ENCODE measurements at regions not wholly inside any gene's neighbourhood (a gene's known extent, or its start where the extent isn't known, plus 50 kb on each side); places are given as distances from the start of the nearest gene placed in this dataset.

DNA sequence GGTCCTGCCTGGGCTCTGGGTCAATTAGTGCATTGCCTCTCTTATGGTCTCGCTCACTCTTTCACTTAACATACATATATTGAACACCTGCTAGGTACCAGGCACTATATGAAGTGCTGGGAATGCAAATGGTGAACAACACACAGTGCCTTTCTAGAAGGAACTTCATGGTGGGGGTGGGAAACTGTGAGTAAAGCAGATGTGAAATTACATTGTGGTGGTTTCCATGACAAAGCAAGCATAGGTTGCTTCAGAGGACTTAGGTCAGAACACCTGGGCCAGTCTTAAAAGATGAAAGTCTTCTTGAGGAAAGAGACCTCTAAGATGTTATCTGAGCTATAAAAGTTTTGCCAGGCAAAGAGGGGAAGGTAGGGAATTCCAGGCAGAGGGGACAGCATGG is 231.3 kb downstream of the BUD13 start:
- intact Hi-C loops (cut with micrococcal nuclease), result no loop called here
- H3K4me1 Mint-ChIP-seq (ENCODE audit: low read depth), result no peaks in the 10 kb centered on the region
- H3K9me3 Mint-ChIP-seq, result no peaks in the 10 kb centered on the region
- H3K27ac Mint-ChIP-seq, result no peak overlapping the region
- no peaks in the 10 kb centered on the region for H3K27me3 Mint-ChIP-seq
- no peaks in the 10 kb centered on the region for H3K36me3 Mint-ChIP-seq (ENCODE audit: low read depth)
- no peak overlapping the region for H3K4me3 Mint-ChIP-seq

DNA sequence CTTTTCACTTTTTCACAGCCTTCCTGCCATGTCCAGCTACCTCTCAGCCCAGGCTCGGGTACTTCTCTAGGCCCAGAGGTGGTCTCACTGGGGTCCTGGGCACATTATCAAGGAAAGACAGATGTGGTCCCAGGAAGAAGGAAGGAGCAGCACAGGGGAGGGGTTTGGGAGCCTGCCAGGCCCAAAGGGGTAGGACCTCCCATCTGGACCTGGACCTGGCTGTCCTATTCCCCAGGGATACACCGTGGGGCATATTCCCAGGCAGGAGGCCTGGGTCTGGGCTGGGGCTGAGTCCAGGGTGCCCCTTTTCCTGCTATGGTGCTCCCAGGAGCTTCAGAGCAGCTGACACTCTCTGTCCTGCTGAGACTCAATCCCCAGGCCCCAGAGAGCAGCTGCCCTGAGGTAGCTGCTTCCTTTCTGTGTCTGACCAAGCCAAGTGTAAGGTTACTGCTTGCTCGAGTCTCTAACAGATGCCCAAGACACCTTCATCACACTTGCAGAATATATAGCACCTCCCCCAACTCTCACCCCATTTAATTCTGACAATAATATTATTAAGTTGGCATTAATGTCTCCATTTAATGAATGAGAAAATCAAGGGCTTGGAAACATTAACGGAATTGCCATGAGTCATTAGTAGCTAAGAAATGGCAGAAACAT is 232.0 kb downstream of the BUD13 start:
- no peaks in the 10 kb centered on the region for H3K4me1 Mint-ChIP-seq (ENCODE audit: low read depth)
- no peak overlapping the region for H3K27ac Mint-ChIP-seq
- H3K4me3 Mint-ChIP-seq, result no peak overlapping the region
- no peaks in the 10 kb centered on the region for H3K36me3 Mint-ChIP-seq (ENCODE audit: low read depth)
- H3K27me3 Mint-ChIP-seq, result peaks cover 5% of the 10 kb centered on the region
- H3K9me3 Mint-ChIP-seq, result no peaks in the 10 kb centered on the region
- intact Hi-C loops (cut with micrococcal nuclease), result no loop called here

GRCh38 chr11:116539836-116540418 is 232.9 kb downstream of the BUD13 start:
- Mint-ChIP-seq H3K4me3 (no peak overlapping the region), H3K4me1 (ENCODE audit: low read depth) (no peaks in the 10 kb centered on the region), H3K9me3 (no peaks in the 10 kb centered on the region), H3K27ac (no peak overlapping the region), H3K27me3 (peaks cover 7% of the 10 kb centered on the region), H3K36me3 (ENCODE audit: low read depth) (no peaks in the 10 kb centered on the region)
- intact Hi-C loops (cut with micrococcal nuclease), result no loop called here

GRCh38 chr11:116539211-116539610 is 233.6 kb downstream of the BUD13 start:
- H3K4me1 Mint-ChIP-seq (ENCODE audit: low read depth), result no peaks in the 10 kb centered on the region
- H3K9me3 Mint-ChIP-seq, result no peaks in the 10 kb centered on the region
- no peak overlapping the region for H3K4me3 Mint-ChIP-seq
- intact Hi-C loops (cut with micrococcal nuclease), result no loop called here
- H3K27me3 Mint-ChIP-seq, result peaks cover 12% of the 10 kb centered on the region
- H3K27ac Mint-ChIP-seq, result no peak overlapping the region
- no peaks in the 10 kb centered on the region for H3K36me3 Mint-ChIP-seq (ENCODE audit: low read depth)

- H3K4me3 Mint-ChIP-seq, result no peak overlapping the region
These were observed 234.1 kb downstream of the BUD13 start for GRCh38 chr11:116538677-116539076.

GRCh38 chr11:116537709-116538108 is 235.1 kb downstream of the BUD13 start:
- intact Hi-C loops (cut with micrococcal nuclease), result no loop called here
- peaks cover 20% of the 10 kb centered on the region for H3K27me3 Mint-ChIP-seq
- no peaks in the 10 kb centered on the region for H3K9me3 Mint-ChIP-seq
- H3K4me3 Mint-ChIP-seq, result no peak overlapping the region
- no peak overlapping the region for H3K27ac Mint-ChIP-seq
- H3K36me3 Mint-ChIP-seq (ENCODE audit: low read depth), result no peaks in the 10 kb centered on the region
- H3K4me1 Mint-ChIP-seq (ENCODE audit: low read depth), result no peaks in the 10 kb centered on the region

More at GRCh38 chr11:116538677-116539076, 234.1 kb downstream of the BUD13 start:
- Mint-ChIP-seq H3K27me3 (peaks cover 15% of the 10 kb centered on the region), H3K4me1 (ENCODE audit: low read depth) (no peaks in the 10 kb centered on the region), H3K9me3 (no peaks in the 10 kb centered on the region), H3K27ac (no peak overlapping the region), H3K36me3 (ENCODE audit: low read depth) (no peaks in the 10 kb centered on the region)
- intact Hi-C loops (cut with micrococcal nuclease), result no loop called here

- H3K27ac Mint-ChIP-seq, result no peak overlapping the region
- peaks cover 20% of the 10 kb centered on the region for H3K27me3 Mint-ChIP-seq
- H3K9me3 Mint-ChIP-seq, result no peaks in the 10 kb centered on the region
- H3K36me3 Mint-ChIP-seq (ENCODE audit: low read depth), result no peaks in the 10 kb centered on the region
- H3K4me1 Mint-ChIP-seq (ENCODE audit: low read depth), result no peaks in the 10 kb centered on the region
- intact Hi-C loops (cut with micrococcal nuclease), result no loop called here
- H3K4me3 Mint-ChIP-seq, result no peak overlapping the region
These were observed 235.7 kb downstream of the BUD13 start for GRCh38 chr11:116537121-116537520.

DNA sequence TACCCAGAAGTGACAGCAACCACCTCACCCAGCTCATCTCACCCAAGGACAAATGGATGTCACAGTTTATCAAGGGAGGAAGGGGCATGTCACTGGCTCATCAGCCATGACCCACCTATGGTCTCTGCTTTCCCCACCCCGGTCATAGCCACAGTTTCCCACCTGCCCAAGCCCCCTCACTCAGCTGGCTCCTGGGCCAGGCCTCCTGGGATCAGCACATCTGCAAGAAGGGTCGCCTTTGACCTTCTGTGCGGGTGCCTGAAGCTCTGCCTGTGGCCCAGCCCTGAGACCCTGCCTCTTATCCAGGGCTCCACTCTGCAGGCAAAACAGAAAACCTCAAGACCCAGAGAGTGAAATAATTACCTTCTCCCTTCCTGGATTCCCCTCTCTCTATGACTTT is 236.4 kb downstream of the BUD13 start:
- Mint-ChIP-seq H3K4me1 (ENCODE audit: low read depth) (no peaks in the 10 kb centered on the region), H3K36me3 (ENCODE audit: low read depth) (no peaks in the 10 kb centered on the region), H3K9me3 (no peaks in the 10 kb centered on the region), H3K4me3 (no peak overlapping the region), H3K27ac (no peak overlapping the region), H3K27me3 (peaks cover 20% of the 10 kb centered on the region)
- intact Hi-C loops (cut with micrococcal nuclease), result no loop called here

DNA sequence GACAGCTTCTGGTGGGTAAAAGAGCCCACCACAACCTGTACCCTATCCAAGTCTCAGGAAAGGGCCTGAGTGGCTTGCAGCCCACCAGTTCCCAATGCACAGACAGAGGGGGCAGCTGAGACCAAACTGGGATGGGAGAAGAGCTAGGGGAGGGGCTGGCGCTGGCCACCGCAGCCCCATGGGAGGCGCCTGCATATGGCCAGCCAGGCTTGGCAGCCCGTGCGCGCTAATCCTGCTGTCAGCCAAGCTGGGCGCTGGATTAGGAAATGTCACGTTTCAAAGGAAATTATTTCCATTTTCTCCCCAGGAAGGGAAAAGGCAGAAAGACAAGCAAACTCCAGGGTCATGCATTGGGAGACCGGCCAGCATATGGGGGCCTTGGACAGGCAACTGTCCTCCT is 236.8 kb downstream of the BUD13 start:
- Mint-ChIP-seq H3K27me3 (peaks cover 20% of the 10 kb centered on the region), H3K27ac (no peak overlapping the region), H3K4me1 (ENCODE audit: low read depth) (no peaks in the 10 kb centered on the region), H3K4me3 (no peak overlapping the region), H3K9me3 (peaks cover under 1% of the 10 kb centered on the region), H3K36me3 (ENCODE audit: low read depth) (no peaks in the 10 kb centered on the region)
- intact Hi-C loops (cut with micrococcal nuclease), result no loop called here

GRCh38 chr11:116535120-116535519 is 237.7 kb downstream of the BUD13 start:
- intact Hi-C loops (cut with micrococcal nuclease), result no loop called here

DNA sequence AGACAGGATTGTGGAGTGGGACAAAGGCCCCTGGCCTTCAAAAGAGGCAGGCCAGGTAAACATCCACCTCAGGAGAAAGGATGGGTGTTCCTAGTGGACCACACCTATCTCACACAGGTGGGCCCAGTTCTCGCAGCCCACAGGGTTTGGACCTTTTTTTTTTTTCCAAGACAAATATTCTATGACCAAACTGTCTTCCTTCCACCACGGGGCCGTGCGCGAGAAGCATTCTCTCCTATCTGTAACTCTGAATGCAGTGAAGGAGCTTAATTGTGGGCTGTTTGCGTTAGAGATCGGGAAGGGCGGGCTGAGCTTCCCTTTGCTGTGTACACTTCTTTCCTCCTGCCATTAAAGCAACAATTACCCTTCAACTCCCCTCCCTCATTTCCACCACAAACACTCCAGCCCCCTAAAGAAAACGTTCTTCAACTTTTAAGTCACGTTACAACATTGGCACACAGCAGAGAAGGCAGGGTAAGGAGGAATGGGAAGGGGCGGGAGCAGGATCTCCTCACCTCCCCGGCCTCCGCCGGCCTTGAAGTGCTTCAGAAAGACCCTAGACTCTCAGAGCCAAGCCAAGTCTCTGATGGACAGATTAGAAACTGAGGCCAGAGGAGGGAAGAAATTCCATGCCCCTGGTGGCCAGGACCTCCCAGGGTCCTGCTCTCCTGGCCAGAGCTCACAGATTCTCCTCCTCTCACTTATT is 238.4 kb downstream of the BUD13 start:
- Mint-ChIP-seq H3K36me3 (ENCODE audit: low read depth) (no peaks in the 10 kb centered on the region), H3K9me3 (peaks cover 5% of the 10 kb centered on the region), H3K27ac (no peak overlapping the region), H3K4me1 (ENCODE audit: low read depth) (no peaks in the 10 kb centered on the region), H3K4me3 (no peak overlapping the region), H3K27me3 (peaks cover 20% of the 10 kb centered on the region)
- intact Hi-C loops (cut with micrococcal nuclease), result no loop called here

More at GRCh38 chr11:116535120-116535519, 237.7 kb downstream of the BUD13 start:
- peaks cover 5% of the 10 kb centered on the region for H3K9me3 Mint-ChIP-seq
- H3K27ac Mint-ChIP-seq, result no peak overlapping the region
- no peak overlapping the region for H3K4me3 Mint-ChIP-seq
- H3K27me3 Mint-ChIP-seq, result peaks cover 20% of the 10 kb centered on the region
- no peaks in the 10 kb centered on the region for H3K36me3 Mint-ChIP-seq (ENCODE audit: low read depth)
- H3K4me1 Mint-ChIP-seq (ENCODE audit: low read depth), result no peaks in the 10 kb centered on the region

- Mint-ChIP-seq H3K36me3 (ENCODE audit: low read depth) (no peaks in the 10 kb centered on the region), H3K27ac (no peak overlapping the region), H3K9me3 (peaks cover 5% of the 10 kb centered on the region), H3K4me1 (ENCODE audit: low read depth) (no peaks in the 10 kb centered on the region), H3K4me3 (no peak overlapping the region), H3K27me3 (peaks cover 20% of the 10 kb centered on the region)
- intact Hi-C loops (cut with micrococcal nuclease), result no loop called here
These were observed 239.5 kb downstream of the BUD13 start for GRCh38 chr11:116533186-116533825.

DNA sequence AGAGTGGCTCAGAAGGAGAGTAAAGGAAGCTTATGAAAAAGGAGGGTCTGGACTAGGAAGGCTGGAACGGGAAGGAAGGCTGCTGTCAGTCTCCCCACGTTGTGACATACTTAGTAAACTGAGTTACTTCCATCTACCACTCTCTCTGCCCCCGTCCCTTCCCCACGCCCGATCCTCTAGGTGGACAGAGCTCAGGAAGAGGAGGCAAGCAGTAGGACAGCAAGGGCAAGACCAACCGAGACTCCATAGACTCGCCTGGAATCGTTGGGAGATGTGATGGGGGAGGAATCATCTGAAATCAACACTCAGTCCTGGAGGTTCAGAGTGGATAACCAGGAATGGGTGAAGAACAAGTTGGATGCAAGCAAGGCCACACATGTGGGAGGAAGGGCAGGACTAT is 240.7 kb downstream of the BUD13 start:
- Mint-ChIP-seq H3K9me3 (peaks cover 5% of the 10 kb centered on the region), H3K27ac (no peak overlapping the region), H3K27me3 (peaks cover 20% of the 10 kb centered on the region), H3K4me3 (no peak overlapping the region), H3K36me3 (ENCODE audit: low read depth) (no peaks in the 10 kb centered on the region), H3K4me1 (ENCODE audit: low read depth) (no peaks in the 10 kb centered on the region)
- intact Hi-C loops (cut with micrococcal nuclease), result no loop called here

- intact Hi-C loops (cut with micrococcal nuclease), result no loop called here
- no peak overlapping the region for H3K27ac Mint-ChIP-seq
- H3K4me1 Mint-ChIP-seq (ENCODE audit: low read depth), result no peaks in the 10 kb centered on the region
- no peaks in the 10 kb centered on the region for H3K36me3 Mint-ChIP-seq (ENCODE audit: low read depth)
- peaks cover 5% of the 10 kb centered on the region for H3K9me3 Mint-ChIP-seq
- H3K27me3 Mint-ChIP-seq, result peaks cover 14% of the 10 kb centered on the region
- H3K4me3 Mint-ChIP-seq, result no peak overlapping the region
These were observed 242.1 kb downstream of the BUD13 start for GRCh38 chr11:116530705-116531104.
